ENCODE measurements at regions not wholly inside any gene's neighbourhood (a gene's known extent, or its start where the extent isn't known, plus 50 kb on each side); places are given as distances from the start of the nearest gene placed in this dataset.

GRCh38 chr7:41538810-41539724 lies 163.8 kb downstream of the INHBA start:
- TF ChIP-seq CTCF (IDR thresholded peaks at IDR 0.05) (no peak), POLR2A (IDR thresholded peaks at IDR 0.05) (no peak), POLR2AphosphoS5 (IDR thresholded peaks at IDR 0.05) (no peak)

Measured in breast epithelium (tissue), 3 donors.